22Rv1 (cell line): ENCODE measurements at regions not wholly inside any gene's neighbourhood (a gene's known extent, or its start where the extent isn't known, plus 50 kb on each side); places are given as distances from the start of the nearest gene placed in this dataset.

Experiments
- ZFX ChIP-seq: fragments of 450-650 bp; IDR thresholded peaks from 2 replicates; pipeline ENCODE4 v1.6.1; 2017; ENCODE audit warnings: antibody characterized with exemption, borderline replicate concordance
- TF ChIP-seq, protein P1 (sequence below): fragments of 450-650 bp; IDR thresholded peaks from 2 replicates; pipeline ENCODE4 v1.5.1; 2017; ENCODE audit warnings: mild to moderate bottlenecking

DNA sequence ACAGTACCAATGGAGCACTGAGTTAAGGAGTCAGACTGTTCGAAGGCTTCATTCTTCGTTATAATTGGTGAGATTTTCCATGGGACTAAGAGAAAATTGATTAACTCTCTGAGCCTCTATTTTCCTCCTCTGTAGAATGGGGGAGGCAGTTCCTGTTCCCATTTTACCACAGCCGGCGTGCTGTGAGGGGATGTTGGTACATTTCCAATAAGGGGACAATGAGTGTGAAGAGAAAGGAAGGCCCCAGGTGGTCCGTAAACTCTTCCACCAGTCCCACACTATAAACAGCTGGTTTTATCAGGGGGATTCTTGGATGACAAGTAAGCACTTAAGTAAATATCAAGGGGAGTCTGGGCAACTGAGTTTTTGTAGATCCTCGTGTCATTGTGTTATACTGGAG lies 109.9 kb downstream of the DAD1 start:
- TF ChIP-seq, protein P1, sequence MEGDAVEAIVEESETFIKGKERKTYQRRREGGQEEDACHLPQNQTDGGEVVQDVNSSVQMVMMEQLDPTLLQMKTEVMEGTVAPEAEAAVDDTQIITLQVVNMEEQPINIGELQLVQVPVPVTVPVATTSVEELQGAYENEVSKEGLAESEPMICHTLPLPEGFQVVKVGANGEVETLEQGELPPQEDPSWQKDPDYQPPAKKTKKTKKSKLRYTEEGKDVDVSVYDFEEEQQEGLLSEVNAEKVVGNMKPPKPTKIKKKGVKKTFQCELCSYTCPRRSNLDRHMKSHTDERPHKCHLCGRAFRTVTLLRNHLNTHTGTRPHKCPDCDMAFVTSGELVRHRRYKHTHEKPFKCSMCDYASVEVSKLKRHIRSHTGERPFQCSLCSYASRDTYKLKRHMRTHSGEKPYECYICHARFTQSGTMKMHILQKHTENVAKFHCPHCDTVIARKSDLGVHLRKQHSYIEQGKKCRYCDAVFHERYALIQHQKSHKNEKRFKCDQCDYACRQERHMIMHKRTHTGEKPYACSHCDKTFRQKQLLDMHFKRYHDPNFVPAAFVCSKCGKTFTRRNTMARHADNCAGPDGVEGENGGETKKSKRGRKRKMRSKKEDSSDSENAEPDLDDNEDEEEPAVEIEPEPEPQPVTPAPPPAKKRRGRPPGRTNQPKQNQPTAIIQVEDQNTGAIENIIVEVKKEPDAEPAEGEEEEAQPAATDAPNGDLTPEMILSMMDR: no peak
- no peak for TF ChIP-seq ZFX
